HT1080 (cell line): ENCODE measurements at regions not wholly inside any gene's neighbourhood (a gene's known extent, or its start where the extent isn't known, plus 50 kb on each side); places are given as distances from the start of the nearest gene placed in this dataset.
"Not testable (repeated sequence)": the region's sequence is repeated elsewhere in the genome, so short reads cannot be mapped to it uniquely, and the experiment has no call there.

Source experiments
- DNase-seq: peaks from one replicate; pipeline ENCODE4 v3.0.0-alpha.2; 2015; ENCODE audit warnings: low read depth

GRCh38 chr10:8128511-8128910 is 74.0 kb downstream of the GATA3 start:
- no peak for DNase-seq

DNA sequence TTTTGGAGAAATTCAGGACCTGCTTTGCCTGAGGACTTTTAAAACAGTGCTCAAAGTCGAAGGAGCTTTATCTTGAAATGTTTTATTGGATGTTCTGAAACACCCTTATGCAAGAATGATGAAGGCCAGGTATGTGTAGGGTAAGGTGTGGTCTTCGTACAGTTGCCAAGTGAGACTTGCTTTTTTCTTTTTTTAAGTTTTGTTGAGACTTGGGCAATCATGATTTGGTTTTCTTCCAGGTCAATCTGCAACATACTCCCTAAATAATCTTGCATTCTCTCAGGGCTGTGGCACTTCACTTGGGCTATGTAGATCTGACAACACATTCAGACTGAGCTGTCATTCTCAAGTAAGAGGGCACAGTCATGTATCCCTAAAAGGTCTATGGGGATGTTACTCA is 75.0 kb downstream of the GATA3 start:
- DNase-seq, result no peak

DNA sequence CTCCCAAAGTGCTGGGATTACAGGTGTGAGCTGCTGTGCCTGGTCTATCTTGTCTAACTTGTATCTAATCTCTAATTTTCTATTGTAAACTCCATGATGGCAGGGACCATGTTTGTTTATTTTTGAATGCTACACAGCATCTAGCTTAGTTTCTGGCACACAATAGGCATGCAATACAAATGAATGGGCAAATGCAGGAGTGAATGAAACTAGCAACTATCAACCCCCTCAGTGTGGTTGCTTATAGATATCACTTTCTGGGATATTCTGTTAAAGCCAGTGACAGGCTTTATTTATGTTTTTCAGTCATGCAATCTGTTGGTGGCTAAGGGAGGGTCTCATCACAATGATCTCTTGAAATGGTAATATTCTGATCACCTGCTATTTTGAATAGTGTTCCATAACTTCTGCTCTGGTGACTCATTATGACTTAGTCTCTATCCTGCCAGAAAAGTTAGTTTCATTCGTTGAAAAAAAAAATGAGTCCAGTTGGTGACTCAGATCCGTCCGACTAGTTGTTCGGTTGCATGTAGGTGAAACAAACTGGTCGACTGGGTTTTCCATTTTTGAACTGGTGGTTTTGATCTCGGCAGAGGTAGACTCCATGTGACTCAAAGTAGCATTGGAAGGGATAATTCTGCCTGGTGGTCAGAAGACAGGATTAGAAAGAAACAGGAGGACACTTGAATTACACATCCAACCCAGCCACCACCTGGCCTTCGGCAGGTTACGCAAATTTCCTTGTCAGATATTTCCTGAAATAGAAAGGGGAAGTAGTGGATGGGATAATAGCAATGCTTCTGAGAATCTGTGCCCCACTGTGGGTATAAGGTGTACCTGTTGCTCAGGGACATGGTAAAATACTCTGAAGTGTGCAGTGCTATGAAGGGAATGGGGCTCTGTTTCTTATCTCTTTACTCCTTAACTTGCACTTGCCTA is 76.8 kb downstream of the GATA3 start:
- peak; percentile 96 for DNase-seq

- DNase-seq, result peak; percentile 36
These were observed 78.7 kb downstream of the GATA3 start for GRCh38 chr10:8133146-8133545.

- no peak for DNase-seq
These were observed 82.2 kb downstream of the GATA3 start for GRCh38 chr10:8136736-8137135.

DNA sequence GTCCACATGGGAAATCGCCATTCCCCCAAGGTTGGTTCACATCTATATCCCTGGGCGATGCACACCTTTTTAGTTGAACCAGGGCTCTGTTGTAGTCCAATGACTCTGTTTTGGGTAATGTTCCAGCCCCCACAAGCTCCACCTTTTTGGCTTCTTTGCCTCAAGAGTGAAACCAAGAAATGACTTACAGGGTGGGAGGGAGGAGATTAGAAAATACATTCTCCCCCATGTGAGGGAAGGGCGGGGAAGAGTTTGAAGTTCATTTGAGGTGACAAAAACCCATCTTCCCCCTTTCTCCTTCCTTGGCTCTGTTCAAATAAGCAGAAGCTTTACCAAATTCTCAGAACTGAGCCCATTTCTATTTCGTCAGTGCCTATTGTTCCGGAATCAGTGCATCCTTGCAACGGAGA is 82.8 kb downstream of the GATA3 start:
- no peak for DNase-seq

DNA sequence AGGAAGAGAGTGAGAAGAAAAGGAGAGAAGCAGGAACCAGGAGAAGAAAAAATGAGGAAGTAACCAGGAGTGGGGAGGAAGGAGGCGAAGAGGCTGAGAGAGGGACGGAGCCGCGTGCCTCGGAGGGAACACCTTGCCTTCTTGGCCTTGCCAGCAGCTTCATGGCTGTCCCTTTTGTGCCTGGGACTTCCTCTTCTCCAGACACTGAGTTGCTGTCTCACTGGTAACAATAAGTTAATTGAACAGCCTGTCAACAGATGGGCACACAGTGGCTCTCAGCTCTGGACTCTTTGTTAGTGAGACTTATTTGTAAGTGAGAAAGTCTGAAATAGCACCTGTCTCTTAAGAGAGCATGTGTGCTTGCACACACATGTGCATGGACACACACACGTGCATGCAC is 83.2 kb downstream of the GATA3 start:
- no peak for DNase-seq

- peak; percentile 86 for DNase-seq
These were observed 84.0 kb downstream of the GATA3 start for GRCh38 chr10:8138471-8138870.

- no peak for DNase-seq
These were observed 90.0 kb downstream of the GATA3 start for GRCh38 chr10:8144496-8144895.

DNA sequence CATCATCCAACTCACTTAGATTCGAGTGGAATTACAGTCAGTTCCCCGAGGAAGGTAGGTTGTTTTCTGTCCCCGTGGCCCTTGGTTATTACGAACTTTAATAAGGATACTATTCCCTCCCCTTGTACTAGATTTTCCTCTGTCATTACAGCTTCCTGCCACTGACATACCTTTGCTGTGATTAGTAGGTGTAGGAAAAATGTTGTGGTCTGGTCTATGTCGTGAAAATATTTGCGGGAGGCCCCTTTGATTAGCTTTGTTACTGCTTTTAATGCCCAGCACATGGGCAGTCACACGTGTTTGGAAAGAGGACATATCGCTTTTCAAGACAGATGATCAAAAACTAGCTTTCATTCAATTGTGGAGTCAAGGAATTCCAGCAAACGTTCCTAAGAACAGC is 92.2 kb downstream of the GATA3 start:
- peak; percentile 85 for DNase-seq

DNA sequence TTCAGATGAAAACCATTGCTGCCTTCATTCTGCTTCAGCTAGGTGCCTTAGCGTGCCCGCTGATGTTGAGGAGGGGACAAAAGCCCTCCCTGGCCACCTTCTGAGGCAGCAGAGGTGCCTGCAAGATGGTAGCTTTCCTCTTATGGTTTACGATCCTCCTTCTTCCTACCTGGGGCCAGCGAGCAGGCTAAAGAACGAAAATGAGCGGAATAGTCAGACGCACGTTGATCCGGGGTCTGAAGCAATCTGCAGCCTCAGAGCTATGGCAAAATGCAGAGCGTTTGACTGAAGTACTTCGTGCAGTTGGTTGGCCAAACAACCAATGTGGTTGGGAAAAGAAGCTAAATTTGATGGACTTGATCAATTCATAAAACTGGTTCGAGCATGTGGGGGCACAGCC is 95.5 kb downstream of the GATA3 start:
- DNase-seq, result no peak

- no peak for DNase-seq
These were observed 96.0 kb downstream of the GATA3 start for GRCh38 chr10:8150401-8150905.

GRCh38 chr10:8151086-8151485 is 96.6 kb downstream of the GATA3 start:
- no peak for DNase-seq

GRCh38 chr10:8156918-8157317 is 102.4 kb downstream of the GATA3 start:
- no peak for DNase-seq

GRCh38 chr10:8158193-8159071 is 103.9 kb downstream of the GATA3 start:
- DNase-seq, result peak; percentile 77

DNA sequence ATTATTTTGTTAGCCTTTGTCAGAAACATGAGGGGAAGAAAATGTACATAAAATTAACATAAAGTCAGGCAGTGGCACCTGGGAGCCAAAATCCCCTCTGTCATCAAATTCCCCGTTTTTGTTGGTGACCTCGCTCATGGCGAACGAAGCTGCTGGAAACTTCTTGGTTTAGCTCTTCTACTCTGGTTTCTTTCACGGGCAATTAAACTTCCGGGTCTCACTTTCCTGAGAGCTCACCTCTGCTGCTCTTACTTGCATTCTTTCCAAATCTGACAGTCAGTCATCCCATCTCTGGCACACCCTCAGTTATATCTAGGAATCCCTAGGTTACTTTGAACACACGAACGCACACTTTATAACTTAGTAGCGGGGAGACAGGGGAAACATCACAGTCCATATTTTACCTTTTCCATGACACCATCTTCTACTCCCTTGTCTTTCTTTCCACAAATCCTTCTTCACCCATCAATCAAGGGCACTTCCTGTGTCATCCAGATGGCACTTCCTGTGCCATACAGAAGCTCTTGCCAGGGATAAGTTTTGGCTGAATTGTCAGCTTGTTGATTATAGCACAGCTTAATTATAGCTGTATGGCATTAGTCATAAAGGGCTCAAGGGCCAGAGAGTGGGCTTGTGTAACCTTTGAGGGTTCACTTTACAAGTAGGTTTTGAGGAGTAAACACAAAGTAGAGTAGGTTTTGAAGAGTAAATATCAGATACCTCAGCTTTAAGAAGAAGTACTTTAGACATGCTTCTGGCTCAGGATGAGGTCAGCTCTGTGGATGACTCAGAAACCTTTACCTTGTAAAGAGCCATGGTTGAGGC is 105.1 kb downstream of the GATA3 start:
- DNase-seq, result peak; percentile 81

- no peak for DNase-seq
These were observed 109.3 kb downstream of the GATA3 start for GRCh38 chr10:8163824-8164223.

DNA sequence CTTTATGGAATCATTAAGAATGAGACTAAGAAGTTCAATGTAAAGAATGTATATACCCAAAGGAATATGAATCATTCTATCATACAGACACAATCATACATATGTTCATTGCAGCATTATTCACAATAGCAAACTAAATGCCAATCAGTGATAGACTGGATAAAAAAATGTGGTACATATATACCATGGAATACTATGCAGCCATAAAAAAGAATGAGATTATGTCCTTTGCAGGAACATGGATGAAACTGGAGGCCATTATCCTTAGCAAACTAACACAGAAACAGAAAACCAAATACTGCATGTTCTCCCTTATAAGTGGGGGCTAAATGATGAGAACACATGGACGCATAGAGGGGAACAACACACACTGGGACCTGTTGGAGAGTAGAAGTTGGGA is 110.2 kb downstream of the GATA3 start:
- not testable (repeated sequence) for DNase-seq

DNA sequence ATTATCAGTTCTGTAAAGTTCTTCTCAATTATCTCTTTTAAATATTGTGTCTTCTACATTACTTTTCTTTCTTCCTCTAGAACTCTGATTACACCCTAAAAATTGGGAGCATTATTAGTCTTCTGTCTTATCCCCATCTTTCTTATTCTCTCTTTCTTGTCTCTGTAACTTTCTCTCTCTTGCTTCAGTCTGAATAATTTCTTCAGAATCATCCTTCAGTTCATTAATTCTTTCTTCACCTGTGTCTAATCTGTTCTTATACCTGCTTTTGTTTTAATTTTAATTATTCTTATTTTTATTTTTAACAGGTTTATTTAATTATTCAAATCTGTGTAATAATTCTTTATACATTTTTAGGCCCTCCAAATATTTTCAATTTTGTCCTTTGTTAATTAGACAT is 114.3 kb downstream of the GATA3 start:
- DNase-seq, result no peak

GRCh38 chr10:8171008-8171407 is 116.5 kb downstream of the GATA3 start:
- DNase-seq, result no peak

DNA sequence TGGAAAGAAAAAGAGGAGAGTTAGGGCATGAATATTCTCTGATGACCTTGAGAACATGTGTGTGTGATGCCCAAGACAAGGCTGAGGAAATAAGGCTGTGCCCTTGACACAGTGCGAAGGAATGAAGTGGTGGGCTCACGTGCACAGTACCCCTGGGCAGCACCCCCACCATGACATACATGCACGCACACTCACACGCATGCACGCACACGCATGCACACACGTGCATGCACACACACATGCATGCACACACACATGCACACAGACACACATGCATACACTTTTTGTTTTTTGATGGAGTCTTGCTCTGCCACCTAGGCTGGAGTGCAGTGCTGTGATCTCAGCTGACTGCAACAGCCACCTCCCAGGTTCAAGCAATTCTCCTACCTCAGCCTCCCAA is 118.1 kb downstream of the GATA3 start:
- DNase-seq, result no peak
